ENCODE measurements at regions not wholly inside any gene's neighbourhood (a gene's known extent, or its start where the extent isn't known, plus 50 kb on each side); places are given as distances from the start of the nearest gene placed in this dataset.
"Not testable (repeated sequence)": the region's sequence is repeated elsewhere in the genome, so short reads cannot be mapped to it uniquely, and the experiment has no call there.

GRCh38 chr14:27318774-27319420 lies 721.1 kb upstream of the NOVA1 start:
- ATAC-seq, result no peak
- TF ChIP-seq POLR2A (IDR thresholded peaks at IDR 0.05), result no peak
- no peak for TF ChIP-seq EP300 (IDR thresholded peaks at IDR 0.05)
- TF ChIP-seq POLR2AphosphoS5 (IDR thresholded peaks at IDR 0.05), result no peak
- no peak for TF ChIP-seq CTCF (IDR thresholded peaks at IDR 0.05)
- H3K4me1 ChIP-seq, result no peaks in the 10 kb centered on the region
- H3K4me3 ChIP-seq, result no peak overlapping the region
- H3K36me3 ChIP-seq, result no peaks in the 10 kb centered on the region
- H3K27me3 ChIP-seq, result no peaks in the 10 kb centered on the region
- WGBS, 2 donors (ENCODE audit: low coverage in 1 of 2), result 92 to 100% methylated on average over 1 of the region's 1 CpG
- no peaks in the 10 kb centered on the region for H3K9me3 ChIP-seq
- H3K27ac ChIP-seq, result no peak overlapping the region

GRCh38 chr14:27320261-27320660 lies 722.4 kb upstream of the NOVA1 start:
- no peaks in the 10 kb centered on the region for H3K4me1 ChIP-seq
- no peak overlapping the region for H3K27ac ChIP-seq
- no peaks in the 10 kb centered on the region for H3K27me3 ChIP-seq
- H3K9me3 ChIP-seq, result peaks cover 0 to 8% (median 0%) of the 10 kb centered on the region in 3 donors
- no peak for ATAC-seq
- H3K4me3 ChIP-seq, result no peak overlapping the region
- TF ChIP-seq POLR2AphosphoS5 (IDR thresholded peaks at IDR 0.05) (no peak), EP300 (IDR thresholded peaks at IDR 0.05) (no peak), CTCF (IDR thresholded peaks at IDR 0.05) (no peak), POLR2A (IDR thresholded peaks at IDR 0.05) (no peak)
- no peaks in the 10 kb centered on the region for H3K36me3 ChIP-seq

- TF ChIP-seq POLR2AphosphoS5 (IDR thresholded peaks at IDR 0.05) (no peak), POLR2A (IDR thresholded peaks at IDR 0.05) (no peak), CTCF (IDR thresholded peaks at IDR 0.05) (no peak), EP300 (IDR thresholded peaks at IDR 0.05) (no peak)
- Histone ChIP-seq H3K4me3 (no peak overlapping the region), H3K4me1 (no peaks in the 10 kb centered on the region), H3K36me3 (no peaks in the 10 kb centered on the region), H3K9me3 (peaks cover 0 to 9% (median 0%) of the 10 kb centered on the region in 3 donors), H3K27me3 (no peaks in the 10 kb centered on the region), H3K27ac (no peak overlapping the region)
- WGBS, 2 donors (ENCODE audit: low coverage in 1 of 2), result 57 to 60% methylated on average over 3 of the region's 3 CpGs
- ATAC-seq, result no peak
These were observed 729.3 kb upstream of the NOVA1 start for GRCh38 chr14:27327095-27327494.

DNA sequence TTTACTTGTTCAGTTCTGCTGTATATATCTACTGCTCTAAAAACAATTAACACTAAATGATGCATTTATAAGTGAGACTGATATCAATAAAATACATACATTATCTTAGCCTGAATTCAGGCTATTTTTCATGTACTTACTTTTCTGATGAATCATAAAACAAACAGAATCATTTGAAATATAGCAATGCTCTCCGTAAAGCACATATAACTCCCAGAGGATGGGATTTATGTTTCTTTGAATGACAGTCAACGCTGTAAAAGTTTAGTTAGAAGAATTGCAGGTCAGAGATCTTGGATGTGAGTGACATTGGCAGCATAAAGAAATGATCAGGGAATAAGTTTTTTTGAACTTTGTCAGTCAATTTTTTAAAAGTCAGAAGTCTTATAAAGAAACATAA lies 740.2 kb upstream of the NOVA1 start:
- no peak for ATAC-seq
- Histone ChIP-seq H3K4me1 (no peaks in the 10 kb centered on the region), H3K27me3 (no peaks in the 10 kb centered on the region), H3K36me3 (no peaks in the 10 kb centered on the region), H3K27ac (no peak overlapping the region), H3K9me3 (peaks cover 0 to 7% (median 0%) of the 10 kb centered on the region in 3 donors), H3K4me3 (no peak overlapping the region)
- TF ChIP-seq POLR2A (IDR thresholded peaks at IDR 0.05), result no peak
- no peak for TF ChIP-seq POLR2AphosphoS5 (IDR thresholded peaks at IDR 0.05)
- TF ChIP-seq EP300 (IDR thresholded peaks at IDR 0.05), result no peak
- TF ChIP-seq CTCF (IDR thresholded peaks at IDR 0.05), result no peak
- 57 to 61% methylated on average over 2 of the region's 2 CpGs for WGBS, 2 donors (ENCODE audit: low coverage in 1 of 2)

DNA sequence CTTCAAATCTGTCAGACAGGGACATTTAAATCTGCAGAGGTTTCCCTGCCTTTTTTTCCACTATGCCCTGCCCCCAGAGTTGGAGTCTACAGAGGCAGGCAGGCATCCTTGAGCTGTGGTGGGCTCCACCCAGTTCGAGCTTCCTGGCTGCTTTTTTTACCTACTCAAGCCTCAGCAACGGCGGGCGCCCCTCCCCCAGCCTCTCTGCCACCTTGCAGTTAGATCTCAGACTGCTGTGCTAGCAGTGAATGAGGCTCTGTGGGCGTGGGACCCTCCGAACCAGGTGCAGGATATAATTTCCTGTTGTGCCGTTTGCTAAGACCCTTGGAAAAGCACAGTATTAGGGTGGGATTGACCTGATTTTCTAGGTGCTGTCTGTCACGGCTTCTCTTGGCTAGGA lies 765.2 kb upstream of the NOVA1 start:
- not testable (repeated sequence) for H3K27ac ChIP-seq, H3K9me3 ChIP-seq, H3K4me3 ChIP-seq, H3K4me1 ChIP-seq, H3K36me3 ChIP-seq, H3K27me3 ChIP-seq, ATAC-seq
- 90% methylated on average over 2 of the region's 8 CpGs; no CpG with 5 or more reads in 1 of the 2 donors for WGBS, 2 donors (ENCODE audit: low coverage in 1 of 2)

Measured in gastroesophageal sphincter (tissue), 4 donors.